HT1080 (cell line): ENCODE measurements at regions not wholly inside any gene's neighbourhood (a gene's known extent, or its start where the extent isn't known, plus 50 kb on each side); places are given as distances from the start of the nearest gene placed in this dataset.

Source experiments
- DNase-seq: peaks from one replicate; pipeline ENCODE4 v3.0.0-alpha.2; 2015; ENCODE audit warnings: low read depth

DNA sequence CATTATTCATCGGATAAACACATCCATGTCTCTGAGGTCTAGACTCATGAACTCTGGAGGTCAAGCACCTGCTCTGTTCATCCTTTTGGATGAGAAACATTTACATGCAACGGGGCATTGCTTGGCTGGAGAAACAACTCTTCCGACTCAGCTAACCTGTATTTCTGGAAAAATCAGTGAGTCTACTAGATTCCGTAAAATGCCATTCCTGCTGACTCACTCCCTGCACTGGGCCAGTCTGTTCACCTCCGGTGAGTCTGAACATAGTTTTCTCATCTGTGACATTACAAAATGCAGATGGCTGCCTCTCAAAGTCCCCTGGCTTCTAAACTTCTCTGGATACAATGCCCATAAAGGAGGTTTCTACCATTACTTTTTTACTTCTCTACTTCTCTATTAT is 185.7 kb upstream of the HS3ST1 start:
- DNase-seq = peak; percentile 68

DNA sequence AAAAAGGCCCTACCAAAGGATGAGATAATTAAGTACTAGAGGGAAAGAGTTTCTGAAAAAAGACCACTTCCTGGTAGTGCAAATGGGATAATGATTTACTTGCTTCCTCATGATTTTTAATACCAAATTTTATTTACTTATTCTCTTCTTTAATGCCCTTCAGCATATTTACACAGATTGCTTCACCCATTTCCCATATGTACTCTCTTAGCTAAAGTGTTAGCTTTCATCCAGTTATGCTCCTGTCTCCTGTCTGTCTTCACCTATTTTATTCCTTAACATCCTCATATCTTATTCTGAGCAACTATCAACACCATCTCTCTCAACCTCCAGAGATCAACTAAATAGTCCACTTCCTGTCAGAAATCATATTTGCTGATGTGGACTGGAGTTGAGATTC is 183.2 kb upstream of the HS3ST1 start:
- DNase-seq = no peak

DNA sequence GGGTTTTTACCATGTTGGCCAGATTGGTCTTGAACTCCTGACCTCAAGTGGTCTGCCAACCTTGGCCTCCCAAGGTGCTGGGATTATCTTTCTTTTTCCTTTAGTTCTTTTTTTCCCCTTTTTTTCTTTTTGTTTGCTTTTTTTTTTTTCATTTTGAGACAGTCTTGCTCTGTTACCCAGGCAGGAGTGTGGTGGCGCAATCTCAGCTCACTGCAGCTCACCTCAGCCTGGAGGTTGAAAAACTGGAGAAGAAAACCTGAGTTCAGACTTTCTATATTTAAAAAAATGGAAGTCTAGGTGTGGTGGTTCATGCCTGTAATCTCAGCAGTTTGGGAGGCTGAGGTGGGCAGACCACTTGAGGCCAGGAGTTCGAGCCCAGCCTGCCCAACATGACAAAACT is 181.1 kb upstream of the HS3ST1 start:
- no peak for DNase-seq

DNA sequence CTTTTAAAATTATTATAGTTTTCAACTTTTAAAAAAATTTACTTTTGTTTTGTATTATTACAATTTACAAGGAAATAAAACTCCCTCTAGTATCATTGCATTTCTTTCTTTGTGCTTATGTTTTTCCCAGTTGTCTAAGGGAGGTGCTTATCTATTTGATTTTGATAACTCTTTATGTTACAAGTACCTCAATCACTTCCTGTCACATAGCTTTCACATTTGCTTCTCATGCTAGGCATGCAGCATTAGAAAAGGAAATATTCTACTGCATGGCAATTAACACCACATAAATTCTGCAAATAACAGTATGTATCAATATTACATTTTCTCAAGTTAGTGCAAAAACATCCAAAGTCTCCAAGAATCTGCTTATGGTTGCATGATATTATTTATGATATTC is 180.3 kb upstream of the HS3ST1 start:
- no peak for DNase-seq

DNA sequence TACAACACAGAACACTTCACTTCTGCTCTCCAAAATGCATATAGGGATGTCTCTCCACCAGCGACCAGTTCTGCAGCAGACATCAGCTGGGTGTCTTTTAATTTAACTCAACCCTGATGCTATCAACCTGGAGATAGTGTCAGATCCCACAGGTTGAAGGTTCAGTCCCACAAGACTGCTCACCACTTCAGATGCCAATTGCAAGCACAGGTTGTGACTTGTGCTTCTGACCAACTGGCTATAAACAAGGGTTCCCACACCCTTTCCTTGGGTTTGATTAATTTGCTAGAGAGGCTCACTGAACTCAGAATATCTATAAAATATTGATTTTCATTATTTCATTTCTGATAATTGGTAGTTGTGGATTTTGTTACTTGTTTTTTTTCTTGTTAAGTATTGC is 177.4 kb upstream of the HS3ST1 start:
- DNase-seq = no peak

DNA sequence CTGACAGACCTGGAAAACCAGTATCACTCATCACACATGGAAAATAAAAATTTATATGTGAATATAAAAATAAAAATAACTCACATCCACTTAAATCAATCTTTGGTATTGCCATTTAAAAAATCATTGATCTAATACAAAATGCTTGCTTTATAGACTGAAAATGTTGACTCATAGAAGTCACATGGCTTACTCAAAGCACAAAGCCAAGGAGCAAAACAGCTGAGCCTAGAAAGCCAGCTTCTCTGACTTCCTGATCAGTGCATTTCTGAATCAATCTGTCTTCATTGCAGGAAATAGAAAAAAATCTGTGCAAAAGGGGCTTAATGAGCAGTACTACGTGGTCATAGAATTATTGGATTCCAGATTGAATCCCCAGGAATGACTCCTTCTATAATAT is 176.9 kb upstream of the HS3ST1 start:
- DNase-seq = peak; percentile 21

DNA sequence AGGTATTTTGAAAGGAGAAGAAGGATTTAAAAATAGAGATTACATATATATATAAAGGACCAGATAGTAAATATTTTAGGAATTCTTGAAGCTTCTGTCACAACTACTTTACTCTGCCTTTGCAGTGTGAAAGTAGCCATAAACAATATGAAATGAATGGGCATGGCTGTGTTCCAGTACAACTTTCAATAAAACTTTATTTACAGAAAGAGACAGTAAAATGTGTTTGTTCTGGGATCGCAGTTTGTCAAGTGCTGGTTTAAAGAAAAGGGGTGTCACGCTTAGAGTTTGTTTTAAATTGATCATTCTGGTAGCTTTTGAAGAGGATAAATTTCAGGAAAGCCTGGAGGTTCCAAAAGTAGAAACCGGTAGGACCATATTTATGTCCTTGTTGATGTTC is 176.1 kb upstream of the HS3ST1 start:
- no peak for DNase-seq

DNA sequence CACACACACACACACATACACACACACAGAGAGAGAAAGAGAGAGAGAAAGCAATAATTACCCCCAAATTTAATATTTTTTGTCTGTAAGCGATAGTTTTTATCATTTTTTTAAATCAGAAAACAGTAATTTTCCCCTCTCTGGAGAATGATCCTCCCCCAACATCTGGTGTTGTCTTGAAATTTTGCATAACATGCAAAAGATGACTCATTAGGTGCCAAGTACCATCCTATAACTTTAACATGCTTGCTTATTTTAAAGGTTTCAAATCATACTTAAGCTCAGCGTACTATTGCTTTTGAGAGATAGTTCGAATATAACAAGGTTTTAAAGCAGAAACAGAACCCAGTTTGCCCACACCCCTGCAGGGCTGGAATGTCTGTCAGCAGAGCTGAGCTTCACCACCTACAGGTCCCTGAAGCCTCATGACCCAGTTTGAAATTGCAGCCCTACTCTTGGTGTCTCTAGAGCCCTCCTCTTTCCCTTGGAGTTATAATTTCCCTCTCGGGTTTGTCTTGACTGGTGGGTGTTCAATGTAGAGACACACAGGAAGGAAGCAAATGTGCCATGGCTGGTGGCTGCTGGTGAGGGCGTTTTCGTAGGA is 175.0 kb upstream of the HS3ST1 start:
- DNase-seq = no peak

DNA sequence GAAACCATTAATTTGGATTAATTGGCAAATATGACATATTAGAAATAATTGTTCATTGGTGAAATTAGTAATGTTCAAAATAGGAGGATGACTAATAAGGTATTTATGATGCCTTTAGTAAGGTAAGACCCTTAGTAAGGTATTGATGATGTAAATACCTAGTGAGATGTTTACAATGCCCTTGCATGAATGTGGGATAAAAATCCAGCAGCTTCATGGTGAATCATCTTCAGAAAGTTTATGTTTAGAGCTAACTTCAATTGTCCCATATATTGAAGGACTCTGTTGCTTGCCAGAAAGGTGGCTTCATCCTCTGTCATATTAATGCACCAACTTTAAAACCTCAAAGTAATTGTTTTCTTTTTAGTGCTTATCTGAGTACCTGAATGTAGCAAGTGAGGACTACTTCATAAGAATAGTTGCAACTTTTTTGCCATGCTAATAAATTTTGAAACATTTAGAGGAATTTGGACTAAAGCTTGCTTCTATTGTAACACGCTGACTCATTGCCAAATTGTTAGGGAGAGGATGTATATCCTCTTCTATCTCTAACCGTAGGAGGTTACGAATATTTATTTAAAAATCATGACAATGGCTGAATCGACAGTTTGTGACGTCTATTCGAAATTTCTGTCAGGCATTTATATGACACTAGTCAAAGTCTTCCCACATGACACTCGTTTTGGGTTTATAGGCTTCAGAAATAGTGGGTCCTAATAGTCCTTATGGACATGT is 174.1 kb upstream of the HS3ST1 start:
- no peak for DNase-seq

DNA sequence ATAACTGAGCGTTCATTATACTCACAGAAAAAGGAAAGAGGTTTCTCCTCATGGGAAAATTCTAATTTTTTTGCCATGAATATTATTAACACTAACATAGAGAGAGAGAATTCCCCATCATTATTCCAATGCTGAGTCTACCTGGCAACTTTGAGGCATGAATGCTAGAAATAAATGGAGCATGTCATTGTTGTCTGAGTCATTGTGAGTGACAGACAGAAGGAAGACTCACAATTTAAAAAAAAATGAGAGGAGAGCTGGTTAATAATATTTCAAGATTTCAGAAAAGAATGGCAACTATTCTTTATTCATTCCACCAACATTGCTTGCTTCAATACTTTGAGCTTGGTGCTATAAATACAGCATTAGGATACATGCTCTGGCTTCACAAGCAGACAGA is 170.4 kb upstream of the HS3ST1 start:
- DNase-seq = no peak

DNA sequence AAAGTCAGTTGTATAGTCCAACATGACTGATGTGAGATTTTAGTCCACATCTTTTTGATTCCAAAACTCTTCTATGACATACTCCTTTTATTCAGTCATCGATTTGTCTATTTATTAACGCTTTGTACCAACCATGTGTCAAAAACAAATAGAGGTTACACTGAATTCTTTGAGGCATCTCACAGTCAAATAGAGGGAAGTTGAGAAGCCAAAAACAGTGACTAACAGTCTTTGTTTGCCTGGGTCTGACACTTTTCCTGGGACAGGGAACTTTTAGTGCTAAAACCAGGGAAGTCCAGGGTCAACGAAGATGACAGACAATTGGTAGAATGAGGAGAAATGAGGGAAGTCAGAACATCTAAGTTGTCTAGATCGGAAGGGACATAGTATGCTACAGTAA is 169.9 kb upstream of the HS3ST1 start:
- no peak for DNase-seq

DNA sequence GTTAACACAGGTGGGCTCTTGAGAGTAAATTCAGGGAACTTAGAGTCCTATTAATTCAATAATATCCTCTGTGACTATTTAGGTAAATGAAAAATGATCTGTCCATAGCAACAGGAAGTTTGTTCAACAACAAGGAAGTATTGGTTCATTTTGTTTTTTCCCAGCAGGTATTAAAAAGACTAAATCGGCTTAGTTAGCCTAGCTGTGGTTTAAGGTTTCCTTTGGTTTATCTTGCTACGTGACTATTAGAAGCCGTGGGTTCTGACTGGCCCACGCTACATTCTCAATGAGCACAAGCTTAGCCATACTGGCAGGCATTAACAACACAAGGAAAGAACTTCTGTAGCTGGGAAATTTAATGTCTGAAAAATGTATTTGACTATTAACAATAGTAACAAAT is 168.8 kb upstream of the HS3ST1 start:
- DNase-seq = no peak

DNA sequence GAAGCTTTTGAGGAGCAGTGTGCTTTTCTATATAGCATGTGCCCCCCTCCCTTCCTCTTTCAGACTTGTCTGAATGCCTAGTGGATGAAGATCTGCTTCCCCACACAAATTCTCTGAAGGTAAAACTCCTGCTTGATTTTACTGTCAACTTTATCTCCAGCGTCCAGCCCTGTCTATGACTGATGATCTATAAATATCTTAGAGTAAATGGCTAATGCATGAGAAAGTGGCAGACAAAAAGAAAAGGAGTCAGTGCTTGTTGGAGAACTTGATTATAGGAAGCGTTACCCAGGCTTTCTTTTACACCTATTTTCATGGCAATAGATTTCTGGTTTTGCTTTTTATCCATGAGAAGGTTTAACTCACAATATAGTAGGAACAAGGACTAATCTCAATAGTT is 168.3 kb upstream of the HS3ST1 start:
- no peak for DNase-seq

DNA sequence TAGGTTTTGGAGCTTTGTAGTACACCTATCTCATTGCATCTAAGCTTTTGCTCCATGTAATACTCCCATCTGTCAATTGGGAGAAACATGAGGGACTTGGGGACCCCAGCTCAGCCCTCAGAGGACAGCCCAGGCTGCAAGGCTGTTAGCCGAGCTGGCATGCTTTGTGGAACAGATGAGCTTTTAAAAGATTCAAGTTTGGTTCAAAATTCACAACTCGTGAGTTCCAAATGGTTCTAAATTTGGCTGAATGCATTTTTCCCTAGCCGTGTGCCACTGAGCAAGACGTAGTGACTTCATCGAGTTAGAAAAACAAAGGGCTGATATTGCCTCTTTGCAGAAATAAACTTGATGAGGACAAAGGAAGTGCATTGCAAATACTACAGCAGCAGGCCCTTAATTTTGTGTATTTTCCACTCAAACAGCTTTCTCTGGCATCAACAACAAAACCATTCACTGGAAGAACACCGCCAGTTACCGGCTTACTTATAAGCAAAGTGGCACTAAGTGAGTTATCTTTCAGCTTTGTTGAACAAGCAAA is 165.0 kb upstream of the HS3ST1 start:
- no peak for DNase-seq

DNA sequence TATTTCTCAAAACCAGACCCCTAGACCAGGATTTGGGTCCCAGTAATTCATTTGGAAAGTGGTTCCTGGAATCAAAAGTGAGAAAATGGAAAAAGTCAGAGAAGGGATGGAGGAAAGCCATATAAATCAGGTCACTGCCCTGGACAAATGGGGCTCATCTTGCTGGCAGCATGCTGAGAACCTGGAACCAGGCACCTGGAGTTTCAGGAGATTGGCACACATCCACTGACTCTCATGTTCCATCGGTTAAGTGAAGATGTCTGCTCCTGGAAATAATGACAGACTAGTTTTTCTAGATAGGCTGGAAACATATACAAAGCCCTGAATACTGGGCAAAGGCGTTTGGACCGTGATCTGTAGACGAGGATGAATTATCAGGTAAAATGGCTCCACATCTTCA is 163.6 kb upstream of the HS3ST1 start:
- DNase-seq = no peak

DNA sequence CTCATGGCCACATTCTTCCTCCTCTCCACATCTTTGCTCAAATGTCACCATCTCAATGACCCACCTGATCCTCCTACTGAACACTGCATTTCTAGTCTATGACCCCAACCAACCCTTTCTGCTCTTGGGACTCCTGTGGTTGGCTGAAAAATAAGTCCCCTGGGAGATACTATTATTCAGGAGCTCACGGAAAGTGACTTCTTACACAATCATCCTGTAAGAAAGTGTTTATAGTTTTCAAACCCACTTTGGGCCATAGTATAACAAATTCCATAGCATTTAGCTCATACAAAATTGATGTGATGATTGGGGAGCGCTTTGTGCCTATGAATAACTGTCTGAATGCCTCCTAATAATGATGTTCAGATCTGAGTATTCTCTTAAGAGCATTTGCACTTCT is 161.4 kb upstream of the HS3ST1 start:
- DNase-seq = no peak

DNA sequence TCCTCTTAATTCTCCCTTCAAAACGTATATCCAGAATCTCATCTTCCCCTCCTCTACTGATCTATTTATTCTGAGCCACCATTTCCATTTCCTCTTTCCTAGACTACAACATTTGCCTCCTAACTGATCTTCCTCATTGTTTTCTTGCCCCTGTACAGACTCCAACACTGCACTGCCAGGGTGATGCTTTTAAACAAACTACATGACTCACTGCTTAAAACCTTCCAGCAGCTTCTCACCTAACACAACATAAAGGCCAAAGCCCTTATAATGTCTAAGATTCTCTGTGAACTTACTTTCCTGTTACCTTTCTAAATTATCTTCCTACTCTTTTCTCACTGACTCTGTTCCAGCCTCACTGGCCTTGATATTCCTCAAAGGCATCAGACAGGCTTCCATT is 161.0 kb upstream of the HS3ST1 start:
- DNase-seq = peak; percentile 72

DNA sequence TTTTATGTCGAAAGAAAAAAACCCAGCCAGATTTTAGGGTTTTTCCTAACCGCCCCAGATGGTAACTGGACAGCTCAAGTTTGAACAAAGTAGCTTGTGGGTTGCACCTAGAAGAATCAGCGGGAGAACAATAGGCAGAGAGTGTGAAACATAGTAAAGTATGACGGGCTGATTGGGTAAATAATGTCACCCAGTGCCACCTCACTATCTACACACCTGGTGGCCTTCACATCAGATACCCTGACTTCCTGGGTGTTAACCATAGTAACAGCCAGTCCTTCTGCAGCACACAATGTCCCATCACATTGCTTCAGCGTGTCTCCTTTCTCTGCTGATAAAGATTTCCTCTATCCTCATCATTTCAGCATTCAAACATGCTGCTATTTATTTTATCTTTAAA is 159.1 kb upstream of the HS3ST1 start:
- DNase-seq = no peak

DNA sequence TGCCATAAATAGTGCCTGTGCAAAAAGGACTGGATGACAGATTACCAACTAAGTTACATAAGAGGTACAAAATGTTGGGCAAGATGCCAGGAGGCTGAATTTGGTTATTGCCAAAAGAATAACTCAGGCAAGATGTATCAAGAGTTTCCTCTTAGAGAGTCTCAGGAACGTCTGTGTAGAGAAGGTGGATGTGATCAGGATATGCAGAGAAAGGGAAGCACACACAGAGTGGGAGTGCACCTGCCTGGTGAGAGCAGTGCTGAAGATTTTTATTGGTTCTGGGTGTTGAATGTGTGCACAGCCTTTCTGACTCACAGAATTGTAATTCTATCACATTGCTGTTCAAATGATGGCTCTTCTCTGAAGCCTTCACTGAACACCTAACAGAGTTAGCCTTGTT is 156.8 kb upstream of the HS3ST1 start:
- peak; percentile 55 for DNase-seq

DNA sequence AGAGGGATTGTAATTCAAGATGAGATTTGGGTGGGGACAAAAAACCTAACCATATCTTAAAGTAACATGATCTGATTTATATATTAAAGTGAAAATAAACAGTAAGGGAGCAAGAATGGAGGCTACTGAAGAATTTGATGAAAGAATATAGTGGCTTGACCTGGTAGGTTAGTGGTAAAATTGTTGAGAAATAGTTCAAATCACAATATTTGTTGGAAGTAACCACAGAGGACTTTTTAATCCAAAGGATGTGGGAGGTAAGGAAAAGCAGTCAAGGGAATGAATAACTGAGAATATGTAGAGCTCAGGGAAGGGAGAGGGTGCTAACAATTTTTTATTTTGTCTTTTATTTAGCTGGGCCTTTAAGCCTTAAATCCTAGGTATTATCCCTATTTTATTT is 139.8 kb upstream of the HS3ST1 start:
- DNase-seq = no peak

DNA sequence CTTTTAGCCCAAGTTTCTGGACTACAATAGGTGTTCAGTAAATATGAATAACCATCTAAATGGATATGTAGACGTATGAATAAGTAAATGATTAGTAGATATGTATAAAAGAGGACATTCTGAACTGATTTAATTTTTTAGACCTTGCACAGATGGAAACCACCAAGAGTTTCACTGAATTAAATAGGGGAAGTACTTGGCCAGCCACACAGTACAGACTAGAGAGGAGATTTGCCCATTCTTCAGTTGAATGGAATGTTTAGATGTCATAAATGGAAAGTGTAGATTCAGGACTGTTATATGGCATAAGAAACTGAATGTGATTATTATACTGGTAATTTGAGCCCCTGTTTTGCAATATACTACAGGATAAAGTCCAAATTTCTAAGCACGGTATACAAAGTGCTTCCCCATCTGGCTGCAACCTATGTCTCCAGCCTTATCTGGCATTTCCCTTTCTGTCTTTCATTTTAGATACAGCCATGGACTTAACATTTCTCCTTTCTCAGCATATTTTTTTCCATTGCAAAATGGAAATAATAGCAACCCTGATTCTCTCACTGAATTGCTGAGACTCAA is 137.8 kb upstream of the HS3ST1 start:
- no peak for DNase-seq

DNA sequence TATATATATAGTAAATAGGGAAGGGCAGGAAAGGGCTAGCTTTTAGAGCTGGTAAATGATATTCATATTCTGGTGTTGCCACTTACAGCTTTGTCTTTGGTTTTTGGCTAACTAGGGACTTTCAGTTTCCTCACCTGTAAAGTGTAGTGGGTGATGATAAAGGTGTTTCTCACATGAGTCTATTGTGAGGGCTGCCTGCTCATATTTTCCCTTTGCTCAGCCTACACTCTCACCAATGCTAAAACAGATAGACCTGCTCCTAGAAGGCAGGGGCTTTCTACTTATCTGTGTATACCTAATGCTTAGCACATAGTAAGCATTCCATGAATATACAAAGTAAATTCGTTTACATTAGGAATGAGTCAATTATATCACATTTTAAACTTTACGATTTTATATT is 137.2 kb upstream of the HS3ST1 start:
- no peak for DNase-seq

DNA sequence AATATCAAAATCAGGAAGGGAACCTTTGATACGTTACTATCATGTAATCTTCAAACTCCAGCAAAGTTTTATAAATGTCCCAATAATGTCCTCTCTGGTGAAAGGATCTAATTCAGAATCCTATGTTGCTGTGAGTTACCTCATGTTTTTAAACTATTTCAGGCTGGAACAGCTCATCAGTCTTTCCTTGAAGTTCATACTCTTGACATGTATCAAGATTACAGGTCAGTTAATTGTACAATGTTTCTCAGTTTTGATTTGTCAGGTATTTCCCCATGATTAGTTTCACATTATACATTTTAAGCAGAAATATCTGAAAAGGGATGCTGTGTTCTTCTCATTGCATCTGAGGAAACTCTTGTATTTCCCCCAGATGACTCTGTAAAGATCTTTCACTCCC is 136.5 kb upstream of the HS3ST1 start:
- DNase-seq = no peak
